ENCODE measurements at regions not wholly inside any gene's neighbourhood (a gene's known extent, or its start where the extent isn't known, plus 50 kb on each side); places are given as distances from the start of the nearest gene placed in this dataset.

DNA sequence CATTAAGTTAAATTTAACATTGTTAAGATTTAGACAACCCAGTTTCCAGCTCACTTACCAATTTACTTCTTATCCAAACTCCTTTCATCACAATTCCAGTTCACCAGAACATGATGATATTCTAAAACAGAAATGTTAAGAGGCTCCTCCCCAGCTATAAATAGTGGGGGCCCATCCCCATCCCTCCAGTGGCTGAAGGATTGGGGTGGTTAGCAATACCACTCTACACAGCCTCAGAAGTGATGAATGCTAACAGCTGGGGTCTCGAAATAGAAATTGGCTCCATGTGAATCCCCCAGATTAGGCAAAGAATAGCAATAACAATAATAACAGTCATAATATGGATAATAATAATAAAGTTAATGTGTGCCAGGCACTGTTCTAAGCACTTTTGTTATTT lies 97.9 kb upstream of the NCAM1 start:
- CTCF ChIA-PET (ENCODE audit: partially characterized antibody): no interaction called here
- H3K36me3 ChIP-seq (ENCODE audit: insufficient read depth, low read length): no peaks in the 10 kb centered on the region
- POLR2A ChIA-PET (ENCODE audit: partially characterized antibody): no interaction called here

DNA sequence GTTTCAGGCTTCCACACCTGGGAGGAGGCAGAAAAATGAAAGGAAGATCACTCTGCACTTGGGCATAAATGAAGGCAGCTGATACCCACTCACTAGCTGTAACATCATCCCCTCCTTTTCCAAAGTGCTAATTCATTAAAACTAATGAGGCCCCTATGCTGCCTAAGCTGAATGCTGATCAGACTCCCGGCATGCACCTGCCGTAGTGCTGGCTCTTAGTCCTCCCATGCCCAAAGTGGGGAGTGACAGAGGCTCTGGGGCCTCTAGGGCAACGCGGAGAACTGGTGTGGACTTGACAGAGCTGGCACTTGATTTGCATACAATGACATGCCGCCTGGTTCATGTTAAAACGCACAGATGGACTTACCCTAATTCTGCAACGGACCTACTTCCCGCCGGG lies 96.5 kb upstream of the NCAM1 start:
- Mint-ChIP-seq H3K27me3 (peaks cover 0 to 5% of the 10 kb centered on the region in 2 donors), H3K4me1 (no peaks in the 10 kb centered on the region), H3K36me3 (no peaks in the 10 kb centered on the region), H3K27ac (no peak overlapping the region), H3K9me3 (peaks cover 3 to 23% (median 14%) of the 10 kb centered on the region in 8 donors), H3K4me3 (no peak overlapping the region)
- Histone ChIP-seq H3K9me3 (ENCODE audit: control insufficient read depth in 1 of 2, low read length in 2 of 2) (no peaks in the 10 kb centered on the region), H3K36me3 (ENCODE audit: insufficient read depth, low read length) (no peaks in the 10 kb centered on the region), H3K27me3 (ENCODE audit: insufficient read depth, low read length) (no peaks in the 10 kb centered on the region), H3K4me3 (ENCODE audit: low read length in 2 of 2) (no peak overlapping the region), H3K4me1 (ENCODE audit: insufficient read depth, low read length) (no peaks in the 10 kb centered on the region), H3K27ac (ENCODE audit: low read depth, low read length) (no peak overlapping the region)
- DNase-seq: no peak
- intact Hi-C loops (cut with micrococcal nuclease): no loop called here
- POLR2A ChIA-PET (ENCODE audit: partially characterized antibody): no interaction called here
- CTCF ChIA-PET (ENCODE audit: partially characterized antibody): no interaction called here

More for the DNA sequence above, 97.9 kb upstream of the NCAM1 start:
- intact Hi-C loops (cut with micrococcal nuclease): no loop called here
- no peaks in the 10 kb centered on the region for H3K36me3 Mint-ChIP-seq
- no peak for DNase-seq
- Histone ChIP-seq H3K9me3 (ENCODE audit: control insufficient read depth in 1 of 2, low read length in 2 of 2) (no peaks in the 10 kb centered on the region), H3K27me3 (ENCODE audit: insufficient read depth, low read length) (no peaks in the 10 kb centered on the region), H3K4me1 (ENCODE audit: insufficient read depth, low read length) (no peaks in the 10 kb centered on the region), H3K27ac (ENCODE audit: low read depth, low read length) (no peak overlapping the region), H3K4me3 (ENCODE audit: low read length in 2 of 2) (no peak overlapping the region)
- H3K27me3 Mint-ChIP-seq: peaks cover 0 to 5% of the 10 kb centered on the region in 2 donors
- no peaks in the 10 kb centered on the region for H3K4me1 Mint-ChIP-seq
- H3K27ac Mint-ChIP-seq: no peak overlapping the region
- H3K9me3 Mint-ChIP-seq: peaks cover 3 to 26% (median 14%) of the 10 kb centered on the region in 8 donors
- H3K4me3 Mint-ChIP-seq: no peak overlapping the region

- Histone ChIP-seq H3K4me1 (ENCODE audit: insufficient read depth, low read length) (no peaks in the 10 kb centered on the region), H3K4me3 (ENCODE audit: low read length in 2 of 2) (no peak overlapping the region), H3K36me3 (ENCODE audit: insufficient read depth, low read length) (no peaks in the 10 kb centered on the region), H3K27ac (ENCODE audit: low read depth, low read length) (no peak overlapping the region), H3K9me3 (ENCODE audit: control insufficient read depth in 1 of 2, low read length in 2 of 2) (no peaks in the 10 kb centered on the region), H3K27me3 (ENCODE audit: insufficient read depth, low read length) (no peaks in the 10 kb centered on the region)
- no peaks in the 10 kb centered on the region for H3K4me1 Mint-ChIP-seq
- no peaks in the 10 kb centered on the region for H3K36me3 Mint-ChIP-seq
- no peaks in the 10 kb centered on the region for H3K9me3 Mint-ChIP-seq
- H3K27me3 Mint-ChIP-seq: peaks cover 3 to 5% of the 10 kb centered on the region in 2 donors
- no peak overlapping the region for H3K27ac Mint-ChIP-seq
- ChIA-PET POLR2A (ENCODE audit: partially characterized antibody) (no interaction called here), CTCF (ENCODE audit: partially characterized antibody) (no interaction called here)
- no peak overlapping the region for H3K4me3 Mint-ChIP-seq
- DNase-seq: no peak
- intact Hi-C loops (cut with micrococcal nuclease): no loop called here
Measured at GRCh38 chr11:112871909-112872500, 89.2 kb upstream of the NCAM1 start.

DNA sequence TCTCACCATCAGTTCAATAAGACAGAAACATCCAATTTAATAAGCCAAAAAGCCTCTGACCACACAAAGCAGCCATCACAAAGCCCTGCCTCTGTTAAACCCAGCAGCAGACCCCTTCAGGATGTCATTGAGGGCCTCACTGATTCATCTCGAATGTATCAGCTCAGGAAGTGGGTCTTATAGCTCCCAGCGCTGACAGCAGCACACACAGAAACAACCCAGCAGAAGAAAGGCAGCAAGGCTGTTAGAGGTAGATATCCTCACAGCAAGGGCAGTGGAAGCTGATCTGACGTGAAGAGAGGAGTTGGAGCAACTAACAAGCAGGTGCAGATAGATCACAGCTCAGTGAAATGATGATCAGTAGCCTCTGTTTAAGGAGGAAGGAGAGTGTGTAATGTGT lies 86.2 kb upstream of the NCAM1 start:
- Mint-ChIP-seq H3K27ac (no peak overlapping the region), H3K4me1 (no peaks in the 10 kb centered on the region), H3K9me3 (no peaks in the 10 kb centered on the region), H3K4me3 (peak overlapping the region in 1 of 8 donors; percentile 13), H3K36me3 (no peaks in the 10 kb centered on the region), H3K27me3 (peaks cover 3 to 4% of the 10 kb centered on the region in 2 donors)
- intact Hi-C loops (cut with micrococcal nuclease): no loop called here
- H3K27me3 ChIP-seq (ENCODE audit: insufficient read depth, low read length): no peaks in the 10 kb centered on the region
- no peak overlapping the region for H3K4me3 ChIP-seq (ENCODE audit: low read length in 2 of 2)
- no peaks in the 10 kb centered on the region for H3K4me1 ChIP-seq (ENCODE audit: insufficient read depth, low read length)
- H3K36me3 ChIP-seq (ENCODE audit: insufficient read depth, low read length): no peaks in the 10 kb centered on the region
- CTCF ChIA-PET (ENCODE audit: partially characterized antibody): no interaction called here
- POLR2A ChIA-PET (ENCODE audit: partially characterized antibody): no interaction called here
- DNase-seq: no peak
- no peaks in the 10 kb centered on the region for H3K9me3 ChIP-seq (ENCODE audit: control insufficient read depth in 1 of 2, low read length in 2 of 2)
- no peak overlapping the region for H3K27ac ChIP-seq (ENCODE audit: low read depth, low read length)

GRCh38 chr11:112877581-112877980 lies 83.6 kb upstream of the NCAM1 start:
- no peak overlapping the region for H3K27ac ChIP-seq (ENCODE audit: low read depth, low read length)
- Mint-ChIP-seq H3K4me1 (peaks cover 0 to 4% (median 0%) of the 10 kb centered on the region in 4 donors), H3K27me3 (peaks cover 4% of the 10 kb centered on the region in 2 donors), H3K9me3 (no peaks in the 10 kb centered on the region), H3K36me3 (no peaks in the 10 kb centered on the region), H3K27ac (no peak overlapping the region), H3K4me3 (no peak overlapping the region)
- CTCF ChIA-PET (ENCODE audit: partially characterized antibody): no interaction called here
- POLR2A ChIA-PET (ENCODE audit: partially characterized antibody): no interaction called here
- no peaks in the 10 kb centered on the region for H3K9me3 ChIP-seq (ENCODE audit: control insufficient read depth in 1 of 2, low read length in 2 of 2)
- DNase-seq: no peak
- no peaks in the 10 kb centered on the region for H3K27me3 ChIP-seq (ENCODE audit: insufficient read depth, low read length)
- intact Hi-C loops (cut with micrococcal nuclease): no loop called here
- H3K36me3 ChIP-seq (ENCODE audit: insufficient read depth, low read length): no peaks in the 10 kb centered on the region
- H3K4me1 ChIP-seq (ENCODE audit: insufficient read depth, low read length): no peaks in the 10 kb centered on the region
- no peak overlapping the region for H3K4me3 ChIP-seq (ENCODE audit: low read length in 2 of 2)

GRCh38 chr11:112878033-112878601 lies 83.1 kb upstream of the NCAM1 start:
- POLR2A ChIA-PET (ENCODE audit: partially characterized antibody): no interaction called here
- no peaks in the 10 kb centered on the region for H3K27me3 ChIP-seq (ENCODE audit: insufficient read depth, low read length)
- H3K9me3 ChIP-seq (ENCODE audit: control insufficient read depth in 1 of 2, low read length in 2 of 2): no peaks in the 10 kb centered on the region
- H3K36me3 ChIP-seq (ENCODE audit: insufficient read depth, low read length): no peaks in the 10 kb centered on the region
- H3K27ac ChIP-seq (ENCODE audit: low read depth, low read length): no peak overlapping the region
- CTCF ChIA-PET (ENCODE audit: partially characterized antibody): no interaction called here
- Mint-ChIP-seq H3K27me3 (peaks cover 4% of the 10 kb centered on the region in 2 donors), H3K4me1 (peaks cover 0 to 4% (median 0%) of the 10 kb centered on the region in 4 donors), H3K9me3 (no peaks in the 10 kb centered on the region), H3K27ac (no peak overlapping the region), H3K36me3 (no peaks in the 10 kb centered on the region), H3K4me3 (no peak overlapping the region)
- no peak overlapping the region for H3K4me3 ChIP-seq (ENCODE audit: low read length in 2 of 2)
- H3K4me1 ChIP-seq (ENCODE audit: insufficient read depth, low read length): no peaks in the 10 kb centered on the region
- intact Hi-C loops (cut with micrococcal nuclease): no loop called here
- DNase-seq: no peak

- H3K27ac Mint-ChIP-seq: peak overlapping the region in 1 of 7 donors; percentile 7
- H3K4me3 Mint-ChIP-seq: no peak overlapping the region
- CTCF ChIA-PET (ENCODE audit: partially characterized antibody): no interaction called here
Measured at GRCh38 chr11:112880495-112880894, 80.7 kb upstream of the NCAM1 start.

More at GRCh38 chr11:112880495-112880894, 80.7 kb upstream of the NCAM1 start:
- Histone ChIP-seq H3K4me3 (ENCODE audit: low read length in 2 of 2) (no peak overlapping the region), H3K36me3 (ENCODE audit: insufficient read depth, low read length) (no peaks in the 10 kb centered on the region), H3K4me1 (ENCODE audit: insufficient read depth, low read length) (no peaks in the 10 kb centered on the region), H3K27ac (ENCODE audit: low read depth, low read length) (no peak overlapping the region), H3K27me3 (ENCODE audit: insufficient read depth, low read length) (no peaks in the 10 kb centered on the region), H3K9me3 (ENCODE audit: control insufficient read depth in 1 of 2, low read length in 2 of 2) (no peaks in the 10 kb centered on the region)
- H3K36me3 Mint-ChIP-seq: no peaks in the 10 kb centered on the region
- POLR2A ChIA-PET (ENCODE audit: partially characterized antibody): no interaction called here
- H3K27me3 Mint-ChIP-seq: peaks cover 2 to 4% of the 10 kb centered on the region in 2 donors
- peaks cover 0 to 4% (median 0%) of the 10 kb centered on the region in 4 donors for H3K4me1 Mint-ChIP-seq
- intact Hi-C loops (cut with micrococcal nuclease): no loop called here
- no peak for DNase-seq
- H3K9me3 Mint-ChIP-seq: no peaks in the 10 kb centered on the region
